Stimulated activated naive CD8-positive, alpha-beta T cell treated with anti-CD3 and anti-CD28 coated beads, Interleukin-15, amount 100 ng/mL, for 72 hours (primary cell): ENCODE measurements at regions not wholly inside any gene's neighbourhood (a gene's known extent, or its start where the extent isn't known, plus 50 kb on each side); places are given as distances from the start of the nearest gene placed in this dataset.
"Not testable (repeated sequence)": the region's sequence is repeated elsewhere in the genome, so short reads cannot be mapped to it uniquely, and the experiment has no call there.

ENCODE experiments used
- ATAC-seq: fragments of 150-1000 bp; cut with Tn5 transposase; 2 replicates; pipeline ENCODE4 v1.10.0; 2021; ENCODE audit warnings: mild to moderate bottlenecking, moderate library complexity
- DNase-seq, 2 donors: peaks; one replicate each; pipeline ENCODE4 v3.0.0; 2021 to 2022
- H3K27ac Mint-ChIP-seq, 2 donors: one replicate each; pipeline ENCODE4 v1.8.0; 2022; ENCODE audit warnings: mild to moderate bottlenecking in 2 of 2, mixed read lengths in 2 of 2, moderate library complexity in 2 of 2
- H3K27me3 Mint-ChIP-seq: one replicate; pipeline ENCODE4 v1.8.0; 2022; ENCODE audit warnings: mixed read lengths
- H3K4me1 Mint-ChIP-seq: one replicate; pipeline ENCODE4 v1.8.0; 2022; ENCODE audit warnings: mild to moderate bottlenecking, mixed read lengths
- H3K4me3 Mint-ChIP-seq, 2 donors: one replicate each; pipeline ENCODE4 v1.8.0; 2022; ENCODE audit warnings: mild to moderate bottlenecking in 2 of 2, mixed read lengths in 2 of 2, moderate library complexity in 1 of 2
- H3K9me3 Mint-ChIP-seq, 2 donors: one replicate each; pipeline ENCODE4 v1.8.0; 2022; ENCODE audit warnings: mixed read lengths in 2 of 2

DNA sequence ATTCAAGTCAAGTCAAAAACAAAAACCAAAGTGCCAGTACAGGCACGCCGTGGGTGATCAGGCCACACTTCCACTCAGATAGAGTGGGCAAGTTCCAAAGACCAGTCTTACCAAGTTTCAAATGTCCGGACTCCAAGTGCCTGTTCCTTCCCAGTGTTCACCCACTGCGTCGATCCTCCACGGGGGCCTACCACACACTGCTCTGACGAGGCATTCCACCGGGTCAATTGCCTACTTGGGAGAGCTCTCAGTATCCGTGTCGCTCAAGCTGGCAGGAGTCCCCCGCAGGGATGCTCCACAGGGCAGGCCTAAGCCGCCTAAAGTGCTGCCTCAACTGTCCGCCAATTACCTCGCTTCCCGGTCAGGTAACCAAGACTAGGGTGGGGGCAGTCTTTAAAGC is 132.3 kb upstream of the CCZ1B start:
- H3K9me3 Mint-ChIP-seq = peaks cover 0 to 13% of the 10 kb centered on the region in 2 donors
- not testable (repeated sequence) for DNase-seq, H3K27me3 Mint-ChIP-seq, H3K4me1 Mint-ChIP-seq, ATAC-seq, H3K4me3 Mint-ChIP-seq, H3K27ac Mint-ChIP-seq

DNA sequence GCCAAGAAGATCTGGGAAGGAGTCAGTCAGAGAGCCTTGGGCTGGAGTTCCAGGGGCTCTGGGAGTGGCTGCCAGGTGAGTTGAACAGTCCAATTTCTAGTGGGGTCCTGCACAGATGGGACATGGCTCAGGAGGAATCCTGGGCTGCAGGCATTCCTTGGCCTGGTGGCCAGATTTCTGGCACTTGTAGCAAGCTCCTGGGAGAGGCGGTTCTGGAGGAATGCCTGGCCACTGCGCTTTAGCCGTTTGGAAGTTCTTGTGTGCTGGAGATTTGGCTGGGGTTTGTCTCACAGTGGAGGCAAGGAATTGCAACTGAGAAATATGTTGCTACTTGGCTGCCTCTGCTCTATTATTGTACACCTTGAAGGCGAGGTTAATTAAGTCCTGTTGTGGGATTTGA is 133.9 kb upstream of the CCZ1B start:
- not testable (repeated sequence) for DNase-seq, H3K4me3 Mint-ChIP-seq, ATAC-seq, H3K4me1 Mint-ChIP-seq, H3K27me3 Mint-ChIP-seq
- Mint-ChIP-seq H3K9me3 (peaks cover 0 to 13% of the 10 kb centered on the region in 2 donors), H3K27ac (peak overlapping the region in 1 of 2 donors; percentile 10)

DNA sequence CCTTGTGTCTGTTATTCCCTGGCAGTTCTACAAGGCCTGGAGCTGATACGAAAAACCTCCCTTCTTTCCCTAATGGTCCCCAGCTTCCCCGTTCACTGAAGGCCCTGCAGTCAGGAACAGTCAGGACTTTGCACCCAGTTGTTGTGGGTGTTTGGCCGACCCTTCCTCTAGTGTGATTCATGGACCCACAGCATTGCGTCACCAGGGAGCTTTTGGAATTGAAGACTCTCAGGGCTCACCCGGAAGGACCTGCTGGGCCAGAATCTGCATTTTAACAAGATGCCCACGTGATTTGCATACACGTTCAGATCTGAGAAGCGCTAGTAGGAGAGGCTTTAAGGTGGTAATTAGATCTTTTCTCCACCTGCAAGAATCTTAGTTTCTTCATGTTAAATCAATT is 136.8 kb upstream of the CCZ1B start:
- not testable (repeated sequence) for H3K4me3 Mint-ChIP-seq, H3K27ac Mint-ChIP-seq, H3K27me3 Mint-ChIP-seq, H3K4me1 Mint-ChIP-seq, ATAC-seq, DNase-seq
- H3K9me3 Mint-ChIP-seq = peaks cover 0 to 13% of the 10 kb centered on the region in 2 donors

- not testable (repeated sequence) for H3K27ac Mint-ChIP-seq, H3K4me3 Mint-ChIP-seq, H3K27me3 Mint-ChIP-seq, H3K4me1 Mint-ChIP-seq, ATAC-seq
- H3K9me3 Mint-ChIP-seq = peaks cover 0 to 13% of the 10 kb centered on the region in 2 donors
- DNase-seq = peak; percentile 49 to 58
These were observed 139.0 kb upstream of the CCZ1B start for GRCh38 chr7:6965051-6965450.

DNA sequence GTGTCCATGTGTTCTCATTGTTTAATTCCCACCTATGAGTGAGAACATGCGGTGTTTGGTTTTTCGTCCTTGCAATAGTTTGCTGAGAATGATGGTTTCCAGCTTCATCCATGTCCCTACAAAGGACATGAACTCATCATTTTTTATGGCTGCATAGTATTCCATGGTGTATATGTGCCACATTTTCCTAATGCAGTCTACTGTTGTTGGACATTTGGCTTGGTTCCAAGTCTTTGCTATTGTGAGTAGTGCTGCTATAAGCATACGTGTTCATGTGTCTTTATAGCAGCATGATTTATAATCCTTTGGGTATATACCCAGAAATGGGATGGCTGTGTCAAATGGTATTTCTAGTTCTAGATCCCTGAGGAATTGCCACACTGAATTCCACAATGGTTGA is 144.1 kb upstream of the CCZ1B start:
- H3K9me3 Mint-ChIP-seq, H3K4me1 Mint-ChIP-seq, DNase-seq, H3K4me3 Mint-ChIP-seq, H3K27me3 Mint-ChIP-seq, ATAC-seq, H3K27ac Mint-ChIP-seq: not testable (repeated sequence)

GRCh38 chr7:6974876-6975275 is 148.8 kb upstream of the CCZ1B start:
- H3K27ac Mint-ChIP-seq, H3K9me3 Mint-ChIP-seq, H3K27me3 Mint-ChIP-seq, H3K4me1 Mint-ChIP-seq, DNase-seq, H3K4me3 Mint-ChIP-seq, ATAC-seq: not testable (repeated sequence)

DNA sequence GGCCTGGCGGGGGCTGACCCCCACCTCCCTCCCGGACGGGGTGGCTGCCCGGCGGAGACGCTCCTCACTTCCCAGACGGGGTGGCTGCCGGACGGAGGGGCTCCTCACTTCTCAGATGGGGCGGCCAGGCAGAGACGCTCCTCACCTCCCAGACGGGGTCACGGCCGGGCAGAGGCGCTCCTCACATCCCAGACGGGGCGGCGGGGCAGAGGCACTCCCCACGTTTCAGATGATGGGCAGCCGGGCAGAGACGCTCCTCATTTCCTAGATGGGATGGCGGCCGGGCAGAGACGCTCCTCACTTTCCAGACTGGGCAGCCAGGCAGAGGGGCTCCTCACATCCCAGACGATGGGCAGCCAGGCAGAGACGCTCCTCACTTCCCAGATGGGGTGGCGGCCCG is 149.3 kb upstream of the CCZ1B start:
- H3K4me3 Mint-ChIP-seq, H3K27ac Mint-ChIP-seq: not testable (repeated sequence)

GRCh38 chr7:6977368-6977767 is 151.3 kb upstream of the CCZ1B start:
- ATAC-seq, H3K4me3 Mint-ChIP-seq, DNase-seq, H3K27ac Mint-ChIP-seq, H3K4me1 Mint-ChIP-seq, H3K27me3 Mint-ChIP-seq, H3K9me3 Mint-ChIP-seq: not testable (repeated sequence)

More for the DNA sequence above, 149.3 kb upstream of the CCZ1B start:
- H3K4me1 Mint-ChIP-seq, H3K9me3 Mint-ChIP-seq, DNase-seq, ATAC-seq, H3K27me3 Mint-ChIP-seq: not testable (repeated sequence)

GRCh38 chr7:6978326-6978725 is 152.3 kb upstream of the CCZ1B start:
- not testable (repeated sequence) for H3K4me1 Mint-ChIP-seq, H3K4me3 Mint-ChIP-seq, H3K27me3 Mint-ChIP-seq, H3K9me3 Mint-ChIP-seq, H3K27ac Mint-ChIP-seq, DNase-seq, ATAC-seq

- not testable (repeated sequence) for H3K27ac Mint-ChIP-seq, H3K27me3 Mint-ChIP-seq, DNase-seq, H3K4me1 Mint-ChIP-seq, H3K9me3 Mint-ChIP-seq, H3K4me3 Mint-ChIP-seq, ATAC-seq
These were observed 153.4 kb upstream of the CCZ1B start for GRCh38 chr7:6979456-6979855.

DNA sequence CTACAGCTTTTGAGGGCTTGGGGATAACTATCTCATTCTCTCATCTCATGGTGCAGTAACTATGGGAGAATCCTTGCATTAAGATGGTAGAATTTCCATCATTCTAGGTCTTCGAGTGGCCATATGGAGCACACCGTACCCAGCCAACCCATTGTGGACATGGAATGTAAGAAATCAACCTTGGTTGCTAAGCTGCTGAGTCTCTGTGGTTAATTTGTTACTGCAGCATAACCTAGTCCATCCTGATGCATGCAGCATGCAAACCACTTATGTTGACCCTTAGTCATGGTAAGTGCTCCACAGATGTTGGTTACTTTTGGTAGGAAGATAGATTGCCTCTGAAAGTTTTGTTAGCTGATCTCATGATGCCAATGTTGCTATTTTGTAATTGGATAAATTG is 156.3 kb upstream of the CCZ1B start:
- H3K4me1 Mint-ChIP-seq, H3K4me3 Mint-ChIP-seq, H3K27ac Mint-ChIP-seq, H3K27me3 Mint-ChIP-seq, H3K9me3 Mint-ChIP-seq, ATAC-seq, DNase-seq: not testable (repeated sequence)

GRCh38 chr7:6986892-6987291 is 160.8 kb upstream of the CCZ1B start:
- not testable (repeated sequence) for H3K27me3 Mint-ChIP-seq, H3K4me3 Mint-ChIP-seq, ATAC-seq, H3K27ac Mint-ChIP-seq, DNase-seq, H3K9me3 Mint-ChIP-seq
- H3K4me1 Mint-ChIP-seq = peaks cover 14% of the 10 kb centered on the region

DNA sequence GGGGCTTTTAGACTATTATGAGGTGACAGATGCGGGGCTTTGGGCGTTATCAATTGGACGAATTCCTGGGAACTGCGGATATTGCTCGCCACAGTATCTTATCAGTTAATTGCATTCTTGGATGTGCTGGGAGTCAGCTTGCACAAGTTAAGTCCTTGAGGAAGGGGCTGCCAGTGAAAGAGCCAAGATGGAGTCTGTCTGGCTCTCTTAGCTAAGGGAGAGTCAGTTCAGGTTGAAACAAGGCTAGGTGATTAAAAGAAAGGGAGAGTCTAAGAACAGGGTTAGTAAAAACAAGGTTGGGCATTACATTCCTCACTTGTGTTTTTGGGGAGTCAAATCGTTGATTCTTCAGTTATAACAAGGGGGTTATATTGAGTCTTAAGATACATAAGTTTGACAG is 162.5 kb upstream of the CCZ1B start:
- H3K27me3 Mint-ChIP-seq, H3K27ac Mint-ChIP-seq, H3K4me3 Mint-ChIP-seq, ATAC-seq, H3K9me3 Mint-ChIP-seq, DNase-seq: not testable (repeated sequence)
- peaks cover 14% of the 10 kb centered on the region for H3K4me1 Mint-ChIP-seq

GRCh38 chr7:6989968-6990367 is 163.9 kb upstream of the CCZ1B start:
- DNase-seq, H3K27me3 Mint-ChIP-seq, H3K4me3 Mint-ChIP-seq, H3K27ac Mint-ChIP-seq, H3K9me3 Mint-ChIP-seq, ATAC-seq: not testable (repeated sequence)
- peaks cover 14% of the 10 kb centered on the region for H3K4me1 Mint-ChIP-seq

GRCh38 chr7:6990426-6991152 is 164.5 kb upstream of the CCZ1B start:
- H3K27me3 Mint-ChIP-seq, ATAC-seq, DNase-seq, H3K9me3 Mint-ChIP-seq: not testable (repeated sequence)
- Mint-ChIP-seq H3K4me1 (peaks cover 14% of the 10 kb centered on the region), H3K27ac (peak overlapping the region; percentile 75 to 87), H3K4me3 (peak overlapping the region; percentile 12 to 46)

DNA sequence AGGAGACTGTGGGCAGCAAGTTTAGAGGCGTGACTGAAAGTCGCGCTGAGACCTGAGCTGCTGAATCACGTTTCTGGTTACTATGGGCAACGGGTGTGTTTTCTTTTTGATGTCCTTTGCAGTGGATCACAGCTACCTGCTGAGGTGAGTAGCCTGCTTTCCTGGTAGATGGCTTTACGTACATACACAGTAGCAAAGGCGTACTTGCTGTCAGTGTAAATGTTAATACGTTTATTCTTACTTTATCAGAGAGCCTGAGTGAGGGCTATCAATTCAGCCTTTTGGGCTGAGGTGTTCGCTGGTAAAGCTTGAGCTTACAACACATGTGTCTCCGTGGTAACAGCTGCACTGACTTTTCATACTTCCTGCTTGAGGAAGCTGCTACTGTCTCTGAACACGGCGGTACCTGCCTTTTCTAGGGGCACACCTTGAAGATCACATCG is 165.1 kb upstream of the CCZ1B start:
- H3K27ac Mint-ChIP-seq = peak overlapping the region in 1 of 2 donors; percentile 87
- DNase-seq = peak; percentile 24 to 36
- not testable (repeated sequence) for ATAC-seq, H3K27me3 Mint-ChIP-seq, H3K9me3 Mint-ChIP-seq
- H3K4me1 Mint-ChIP-seq = peaks cover 14% of the 10 kb centered on the region
- H3K4me3 Mint-ChIP-seq = peak overlapping the region; percentile 29 to 50

DNA sequence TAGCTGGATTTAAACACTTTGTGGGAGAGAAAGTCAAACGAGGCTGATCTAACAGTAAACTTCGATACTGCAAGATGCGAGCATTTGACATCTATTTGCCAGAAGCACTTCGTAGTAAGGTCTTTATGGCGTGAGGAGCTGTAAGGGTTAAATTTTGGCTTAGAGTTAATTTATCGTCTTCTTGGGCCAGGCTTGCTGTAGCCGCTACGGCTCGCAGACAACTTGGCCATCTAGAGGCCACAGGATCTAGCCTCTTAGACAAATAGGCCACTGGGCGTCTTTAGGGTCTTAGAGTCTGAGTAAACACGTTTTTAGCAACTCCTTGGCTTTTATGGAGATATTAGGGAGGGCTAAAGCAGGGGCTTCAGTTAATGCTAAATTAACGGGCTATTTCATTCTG is 165.6 kb upstream of the CCZ1B start:
- Mint-ChIP-seq H3K4me1 (peaks cover 14% of the 10 kb centered on the region), H3K4me3 (peak overlapping the region in 1 of 2 donors; percentile 50), H3K27ac (peak overlapping the region in 1 of 2 donors; percentile 87)
- not testable (repeated sequence) for ATAC-seq, H3K9me3 Mint-ChIP-seq, DNase-seq, H3K27me3 Mint-ChIP-seq
